SK-N-SH treated with all-trans-retinoic acid at 6 μM for 48 hours (cell line): ENCODE measurements at regions not wholly inside any gene's neighbourhood (a gene's known extent, or its start where the extent isn't known, plus 50 kb on each side); places are given as distances from the start of the nearest gene placed in this dataset.

Source experiments
- ATAC-seq: fragments of 200-7000 bp; cut with Tn5 transposase; 3 replicates; pipeline ENCODE4 v1.9.1; 2020; ENCODE audit warnings: mild to moderate bottlenecking, moderate library complexity
- ARNTL ChIP-seq: fragments of 450-650 bp; formaldehyde crosslinking; IDR thresholded peaks from 2 replicates; pipeline ENCODE4 v1.5.0; 2020; ENCODE audit warnings: low read depth, mild to moderate bottlenecking, moderate library complexity, borderline replicate concordance
- BACH2 ChIP-seq: fragments of 250-450 bp; sonication (Bioruptor Pico); IDR thresholded peaks from 2 replicates; pipeline ENCODE4 v1.9.0; 2021; ENCODE audit warnings: mild to moderate bottlenecking, borderline replicate concordance
- CREB5 ChIP-seq: fragments of 250-450 bp; sonication (Bioruptor Pico); IDR thresholded peaks from 2 replicates; pipeline ENCODE4 v1.5.1; 2020; ENCODE audit warnings: low read depth, mild to moderate bottlenecking, moderate library complexity
- CSDC2 ChIP-seq: fragments of 250-450 bp; sonication (Bioruptor Pico); IDR thresholded peaks from 2 replicates; pipeline ENCODE4 v1.5.0; 2020; ENCODE audit warnings: mild to moderate bottlenecking, moderate library complexity
- CSRNP3 ChIP-seq: fragments of 250-450 bp; sonication (Bioruptor Pico); IDR thresholded peaks from 2 replicates; pipeline ENCODE4 v1.5.1; 2021; ENCODE audit warnings: mild to moderate bottlenecking, moderate library complexity
- ESRRG ChIP-seq: fragments of 250-450 bp; sonication (Bioruptor Pico); IDR thresholded peaks from 2 replicates; pipeline ENCODE4 v1.6.1; 2021; ENCODE audit warnings: mild to moderate bottlenecking
- GLIS3 ChIP-seq: fragments of 250-450 bp; sonication (Bioruptor Pico); IDR thresholded peaks from 2 replicates; pipeline ENCODE4 v1.5.0; 2020; ENCODE audit warnings: mild to moderate bottlenecking, moderate library complexity
- OSR1 ChIP-seq: fragments of 250-450 bp; sonication (Bioruptor Pico); IDR thresholded peaks from 2 replicates; pipeline ENCODE4 v1.8.0; 2022; ENCODE audit warnings: moderate library complexity, mild to moderate bottlenecking, inconsistent platforms
- PATZ1 ChIP-seq: fragments of 250-450 bp; sonication (Bioruptor Pico); IDR thresholded peaks from 2 replicates; pipeline ENCODE4 v1.8.0; 2020; ENCODE audit warnings: mild to moderate bottlenecking, moderate library complexity, borderline replicate concordance
- POU6F1 ChIP-seq: fragments of 250-450 bp; sonication (Bioruptor Pico); IDR thresholded peaks from 2 replicates; pipeline ENCODE4 v1.8.0; 2021; ENCODE audit warnings: low read depth, mild to moderate bottlenecking, moderate library complexity, borderline replicate concordance
- PPARA ChIP-seq: fragments of 250-450 bp; sonication (Bioruptor Pico); IDR thresholded peaks from 2 replicates; pipeline ENCODE4 v1.5.0; 2020; ENCODE audit warnings: mild to moderate bottlenecking, borderline replicate concordance
- TOX ChIP-seq: fragments of 250-450 bp; sonication (Bioruptor Pico); IDR thresholded peaks from 2 replicates; pipeline ENCODE4 v1.8.0; 2021; ENCODE audit warnings: mild to moderate bottlenecking, moderate library complexity, borderline replicate concordance
- TSHZ2 ChIP-seq: fragments of 250-450 bp; sonication (Bioruptor Pico); IDR thresholded peaks from 2 replicates; pipeline ENCODE4 v1.5.0; 2020; ENCODE audit warnings: mild to moderate bottlenecking, moderate library complexity
- ZC3H10 ChIP-seq: fragments of 250-450 bp; sonication (Bioruptor Pico); IDR thresholded peaks from 2 replicates; pipeline ENCODE4 v1.5.1; 2021; ENCODE audit warnings: mild to moderate bottlenecking, moderate library complexity
- ZFP3 ChIP-seq: fragments of 250-450 bp; sonication (Bioruptor Pico); IDR thresholded peaks from 2 replicates; pipeline ENCODE4 v1.5.0; 2020; ENCODE audit warnings: mild to moderate bottlenecking, moderate library complexity
- ZFP30 ChIP-seq: fragments of 450-650 bp; formaldehyde crosslinking; IDR thresholded peaks from 2 replicates; pipeline ENCODE4 v1.5.0; 2022; ENCODE audit warnings: mild to moderate bottlenecking, moderate library complexity
- ZNF565 ChIP-seq: fragments of 450-650 bp; formaldehyde crosslinking; conservative IDR thresholded peaks from 2 replicates; pipeline ENCODE4 v1.5.0; 2020; ENCODE audit warnings: low read depth, mild to moderate bottlenecking, moderate library complexity
- ZNF70 ChIP-seq: fragments of 450-650 bp; formaldehyde crosslinking; IDR thresholded peaks from 2 replicates; pipeline ENCODE4 v1.5.0; 2020; ENCODE audit warnings: mild to moderate bottlenecking, moderate library complexity
- ZNF8 ChIP-seq: fragments of 450-650 bp; formaldehyde crosslinking; IDR thresholded peaks from 2 replicates; pipeline ENCODE4 v1.5.0; 2020; ENCODE audit warnings: mild to moderate bottlenecking, moderate library complexity

GRCh38 chr2:129922571-129923264 lies 56.7 kb upstream of the RAB6C start:
- ATAC-seq: no peak

More at GRCh38 chr2:129922571-129923264, 56.7 kb upstream of the RAB6C start:
- TF ChIP-seq TOX (CRISPR knock-in tag): no peak
- no peak for TF ChIP-seq CREB5
- TF ChIP-seq ESRRG (CRISPR knock-in tag): no peak
- no peak for TF ChIP-seq CSDC2 (CRISPR knock-in tag)
- no peak for TF ChIP-seq POU6F1 (CRISPR knock-in tag)
- TF ChIP-seq BACH2: no peak
- TF ChIP-seq ZNF565: no peak
- TF ChIP-seq GLIS3 (CRISPR knock-in tag): no peak
- TF ChIP-seq ZNF70: no peak
- TF ChIP-seq ARNTL (CRISPR knock-in tag): no peak
- TF ChIP-seq TSHZ2 (CRISPR knock-in tag): no peak
- no peak for TF ChIP-seq ZFP3 (CRISPR knock-in tag)
- TF ChIP-seq CSRNP3 (CRISPR knock-in tag): no peak
- TF ChIP-seq ZFP30: no peak
- no peak for TF ChIP-seq PPARA (CRISPR knock-in tag)
- no peak for TF ChIP-seq PATZ1 (CRISPR knock-in tag)
- TF ChIP-seq ZNF8: no peak
- no peak for TF ChIP-seq OSR1
- TF ChIP-seq ZC3H10 (CRISPR knock-in tag): no peak
